COLO668 (cell line): ENCODE measurements at regions not wholly inside any gene's neighbourhood (a gene's known extent, or its start where the extent isn't known, plus 50 kb on each side); places are given as distances from the start of the nearest gene placed in this dataset.

Experiments used
- DNase-seq: peaks from one replicate; lab custom pipeline; 2025; ENCODE audit not compliant: unreplicated experiment; lab: John Stamatoyannopoulos, UW

- DNase-seq: no peak
These were observed 788.2 kb upstream of the ARPP21 start for GRCh38 chr3:34851137-34851536.

- DNase-seq: no peak
These were observed 786.4 kb upstream of the ARPP21 start for GRCh38 chr3:34852844-34853439.

GRCh38 chr3:34856081-34856947 is 783.0 kb upstream of the ARPP21 start:
- DNase-seq: no peak

- DNase-seq: no peak
These were observed 781.2 kb upstream of the ARPP21 start for GRCh38 chr3:34858067-34858660.

GRCh38 chr3:34859746-34860145 is 779.6 kb upstream of the ARPP21 start:
- DNase-seq: no peak

- no peak for DNase-seq
These were observed 776.9 kb upstream of the ARPP21 start for GRCh38 chr3:34862456-34862855.

- no peak for DNase-seq
These were observed 775.8 kb upstream of the ARPP21 start for GRCh38 chr3:34863485-34863884.

- no peak for DNase-seq
These were observed 775.3 kb upstream of the ARPP21 start for GRCh38 chr3:34864011-34864410.

GRCh38 chr3:34865346-34865745 is 774.0 kb upstream of the ARPP21 start:
- no peak for DNase-seq

GRCh38 chr3:34868935-34869334 is 770.4 kb upstream of the ARPP21 start:
- no peak for DNase-seq

- no peak for DNase-seq
These were observed 769.6 kb upstream of the ARPP21 start for GRCh38 chr3:34869696-34870095.

- DNase-seq: no peak
These were observed 766.9 kb upstream of the ARPP21 start for GRCh38 chr3:34872406-34872805.

- DNase-seq: no peak
These were observed 762.3 kb upstream of the ARPP21 start for GRCh38 chr3:34876997-34877396.

GRCh38 chr3:34878488-34878887 is 760.8 kb upstream of the ARPP21 start:
- no peak for DNase-seq

- no peak for DNase-seq
These were observed 758.3 kb upstream of the ARPP21 start for GRCh38 chr3:34881026-34881425.

GRCh38 chr3:34882764-34883163 is 756.6 kb upstream of the ARPP21 start:
- no peak for DNase-seq

- no peak for DNase-seq
These were observed 755.3 kb upstream of the ARPP21 start for GRCh38 chr3:34884007-34884406.

GRCh38 chr3:34886443-34886842 is 752.9 kb upstream of the ARPP21 start:
- no peak for DNase-seq

- DNase-seq: peak; percentile 1
These were observed 749.7 kb upstream of the ARPP21 start for GRCh38 chr3:34889641-34890040.

GRCh38 chr3:34890247-34890646 is 749.1 kb upstream of the ARPP21 start:
- no peak for DNase-seq

- DNase-seq: no peak
These were observed 747.4 kb upstream of the ARPP21 start for GRCh38 chr3:34891941-34892340.

- no peak for DNase-seq
These were observed 743.5 kb upstream of the ARPP21 start for GRCh38 chr3:34895841-34896240.
